GM12872 (cell line): ENCODE measurements at regions not wholly inside any gene's neighbourhood (a gene's known extent, or its start where the extent isn't known, plus 50 kb on each side); places are given as distances from the start of the nearest gene placed in this dataset.

Experiments
- CTCF ChIP-seq: IDR thresholded peaks from 3 replicates; pipeline ENCODE4 v1.5.1; 2011; ENCODE audit warnings: low read depth, mild to moderate bottlenecking, low read length, moderate library complexity; ENCODE audit not compliant: insufficient read depth

DNA sequence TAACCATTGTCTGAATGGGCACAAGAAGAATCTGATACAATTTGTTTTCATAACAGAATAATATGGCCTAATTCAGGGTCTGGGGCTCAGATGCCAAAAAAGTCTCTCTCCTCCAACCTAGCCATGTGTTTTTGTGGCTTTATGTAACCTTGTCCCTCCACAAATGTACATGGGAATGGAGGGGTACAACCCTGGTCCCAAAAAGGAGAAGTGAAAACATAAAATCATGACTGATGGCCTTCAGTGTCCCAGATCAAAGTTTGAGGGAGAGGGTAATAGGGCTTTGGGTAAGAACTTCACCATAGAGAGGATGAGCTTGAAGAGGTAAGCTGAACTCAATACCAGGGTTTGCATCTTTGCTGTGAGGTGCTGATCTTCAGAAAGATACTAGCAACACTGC, 136.3 kb upstream of the BACH2 start:
- no peak for TF ChIP-seq CTCF

- no peak for TF ChIP-seq CTCF
Observed at GRCh38 chr6:90432041-90432775, 135.6 kb upstream of the BACH2 start.

GRCh38 chr6:90431576-90431975, 134.9 kb upstream of the BACH2 start:
- no peak for TF ChIP-seq CTCF

DNA sequence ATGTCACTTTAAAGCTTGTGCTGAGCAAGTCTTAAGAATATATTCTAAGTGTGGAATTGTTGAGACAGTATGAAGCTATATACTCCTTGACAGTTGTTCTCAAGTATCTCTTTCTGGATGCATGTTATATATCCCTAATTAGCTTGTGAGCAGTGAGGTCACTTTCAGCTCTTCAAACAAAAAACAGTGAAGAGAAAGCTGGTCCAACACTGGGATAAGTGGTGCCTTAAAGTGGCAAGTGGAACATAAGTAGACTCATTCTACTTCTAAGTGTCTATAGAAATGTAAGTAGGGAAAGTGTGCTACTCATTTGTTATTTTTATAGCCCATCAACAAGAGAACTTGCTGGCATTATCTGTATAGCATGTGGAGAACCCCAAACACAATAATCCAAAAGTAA, 133.1 kb upstream of the BACH2 start:
- TF ChIP-seq CTCF: no peak

DNA sequence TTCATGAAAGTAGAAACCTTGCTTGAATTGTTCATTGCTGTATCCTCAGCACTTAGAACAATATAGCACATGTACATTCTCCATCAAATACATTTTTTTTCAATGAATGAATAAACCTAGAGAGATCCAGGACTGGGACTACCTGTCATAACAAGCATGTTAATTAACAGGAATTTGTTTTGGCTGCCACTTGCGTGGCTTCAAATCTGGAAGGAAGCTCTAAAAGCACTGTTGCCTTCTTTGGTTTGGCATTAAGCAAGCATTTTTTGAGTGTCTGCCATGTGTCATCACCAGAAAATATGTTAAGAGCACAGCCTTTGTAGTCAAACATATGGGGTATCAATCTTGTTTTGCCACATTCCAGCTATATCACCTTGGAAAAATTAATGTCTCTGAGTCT, 131.9 kb upstream of the BACH2 start:
- no peak for TF ChIP-seq CTCF

- no peak for TF ChIP-seq CTCF
Observed at GRCh38 chr6:90425161-90425641, 128.6 kb upstream of the BACH2 start.

GRCh38 chr6:90424580-90424979, 127.9 kb upstream of the BACH2 start:
- no peak for TF ChIP-seq CTCF
